ENCODE measurements at regions not wholly inside any gene's neighbourhood (a gene's known extent, or its start where the extent isn't known, plus 50 kb on each side); places are given as distances from the start of the nearest gene placed in this dataset.

DNA sequence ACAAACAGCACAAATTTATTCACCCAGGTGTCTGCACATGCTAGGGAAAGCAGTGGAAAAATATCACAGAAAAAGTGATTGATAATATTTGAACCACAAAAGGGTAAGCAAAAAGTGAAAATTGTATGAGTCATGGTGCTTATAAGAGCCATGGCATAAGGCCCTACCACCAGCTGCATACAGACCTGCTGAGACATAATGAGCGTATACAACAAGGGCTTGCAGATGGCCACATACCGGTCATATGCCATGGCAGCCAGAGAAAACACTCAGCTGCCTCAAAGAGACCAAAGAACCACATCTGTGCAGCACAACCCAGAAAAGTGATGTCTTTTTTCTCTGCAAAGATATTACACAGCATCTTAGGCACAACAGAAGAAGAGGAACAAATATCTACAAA is 71.4 kb upstream of the OR9G4 start:
- no peaks in the 10 kb centered on the region for H3K27me3 ChIP-seq (replicated peaks in 1 of 4; ENCODE audit: control extremely low read depth in 1 of 4, control insufficient read depth in 3 of 4, insufficient read depth in 4 of 4, low read length in 3 of 4)
- no peak overlapping the region for H3K27ac ChIP-seq (ENCODE audit: low read length in 2 of 2)
- Mint-ChIP-seq H3K4me1 (no peaks in the 10 kb centered on the region), H3K27ac (no peak overlapping the region), H3K27me3 (peaks cover 3% of the 10 kb centered on the region), H3K4me3 (no peak overlapping the region), H3K9me3 (ENCODE audit: insufficient read depth) (no peaks in the 10 kb centered on the region)
- H4K20me1 ChIP-seq (ENCODE audit: control insufficient read depth, insufficient read depth, low read length, poor library complexity, severe bottlenecking) = no peaks in the 10 kb centered on the region
- POLR2A ChIA-PET = no interaction called here
- intact Hi-C loops (cut with micrococcal nuclease) = no loop called here
- H3K4me1 ChIP-seq (ENCODE audit: control insufficient read depth in 2 of 2, insufficient read depth in 2 of 2, low read length in 2 of 2) = no peaks in the 10 kb centered on the region
- 77% methylated on average over 2 of the region's 2 CpGs for WGBS (ENCODE audit: insufficient coverage)
- ATAC-seq (ENCODE audit: low read depth) = no peak
- no peak overlapping the region for H3K4me3 ChIP-seq (ENCODE audit: control extremely low read depth in 1 of 5, extremely low read depth in 1 of 5, insufficient read depth in 1 of 5, low read depth in 2 of 5, low read length in 4 of 5)
- CTCF ChIA-PET = no interaction called here
- no peaks in the 10 kb centered on the region for H3K36me3 ChIP-seq (replicated peaks in 1 of 2; ENCODE audit: control extremely low read depth in 1 of 2, control insufficient read depth in 1 of 2, extremely low read depth in 1 of 2, insufficient read depth in 2 of 2, low read length in 1 of 2)
- H2AFZ ChIP-seq (ENCODE audit: insufficient read depth, low read depth, low read length, poor library complexity, severe bottlenecking) = no peak overlapping the region
- H3K9me3 ChIP-seq (ENCODE audit: control extremely low read depth in 1 of 3, control insufficient read depth in 2 of 3, insufficient read depth in 1 of 3, low read length in 2 of 3) = no peaks in the 10 kb centered on the region
- no peak overlapping the region for H3K4me2 ChIP-seq (replicated peaks; ENCODE audit: low read depth, low read length, poor library complexity, severe bottlenecking)
- no peak for DNase-seq
- no peaks in the 10 kb centered on the region for H3K79me2 ChIP-seq (ENCODE audit: control insufficient read depth, insufficient read depth, low read length)
- no peak overlapping the region for H3K9ac ChIP-seq (ENCODE audit: low read length)
- no peak for TF ChIP-seq EZH2 (IDR thresholded peaks at IDR 0.05; ENCODE audit: borderline replicate concordance, insufficient read depth, low read depth, low read length, poor library complexity, severe bottlenecking)
- TF ChIP-seq, protein P1, sequence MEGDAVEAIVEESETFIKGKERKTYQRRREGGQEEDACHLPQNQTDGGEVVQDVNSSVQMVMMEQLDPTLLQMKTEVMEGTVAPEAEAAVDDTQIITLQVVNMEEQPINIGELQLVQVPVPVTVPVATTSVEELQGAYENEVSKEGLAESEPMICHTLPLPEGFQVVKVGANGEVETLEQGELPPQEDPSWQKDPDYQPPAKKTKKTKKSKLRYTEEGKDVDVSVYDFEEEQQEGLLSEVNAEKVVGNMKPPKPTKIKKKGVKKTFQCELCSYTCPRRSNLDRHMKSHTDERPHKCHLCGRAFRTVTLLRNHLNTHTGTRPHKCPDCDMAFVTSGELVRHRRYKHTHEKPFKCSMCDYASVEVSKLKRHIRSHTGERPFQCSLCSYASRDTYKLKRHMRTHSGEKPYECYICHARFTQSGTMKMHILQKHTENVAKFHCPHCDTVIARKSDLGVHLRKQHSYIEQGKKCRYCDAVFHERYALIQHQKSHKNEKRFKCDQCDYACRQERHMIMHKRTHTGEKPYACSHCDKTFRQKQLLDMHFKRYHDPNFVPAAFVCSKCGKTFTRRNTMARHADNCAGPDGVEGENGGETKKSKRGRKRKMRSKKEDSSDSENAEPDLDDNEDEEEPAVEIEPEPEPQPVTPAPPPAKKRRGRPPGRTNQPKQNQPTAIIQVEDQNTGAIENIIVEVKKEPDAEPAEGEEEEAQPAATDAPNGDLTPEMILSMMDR (IDR thresholded peaks at IDR 0.05) = no peak

DNA sequence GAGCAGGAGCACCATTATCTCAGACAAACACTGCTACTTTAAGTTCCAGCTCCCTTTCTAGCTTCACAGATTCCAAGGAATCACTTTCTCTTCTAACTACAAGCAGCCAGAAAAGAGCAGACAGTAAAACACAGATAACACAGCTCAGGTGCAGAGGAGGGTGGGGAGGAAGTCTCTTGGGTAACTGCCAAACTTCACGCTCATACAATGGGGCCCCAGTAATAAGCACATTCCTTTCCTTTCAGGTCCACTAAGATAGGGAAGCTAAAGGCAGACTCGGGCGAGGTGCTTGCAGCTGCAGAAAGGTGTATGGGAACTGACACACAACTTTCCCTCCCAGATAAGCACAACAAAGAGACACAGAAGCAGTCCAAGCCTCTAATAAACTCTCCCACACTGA is 69.2 kb upstream of the OR9G4 start:
- Histone ChIP-seq H2AFZ (ENCODE audit: insufficient read depth, low read depth, low read length, poor library complexity, severe bottlenecking) (no peak overlapping the region), H3K9me3 (ENCODE audit: control extremely low read depth in 1 of 3, control insufficient read depth in 2 of 3, insufficient read depth in 1 of 3, low read length in 2 of 3) (no peaks in the 10 kb centered on the region), H4K20me1 (ENCODE audit: control insufficient read depth, insufficient read depth, low read length, poor library complexity, severe bottlenecking) (no peaks in the 10 kb centered on the region), H3K4me2 (replicated peaks; ENCODE audit: low read depth, low read length, poor library complexity, severe bottlenecking) (no peak overlapping the region), H3K4me3 (ENCODE audit: control extremely low read depth in 1 of 5, extremely low read depth in 1 of 5, insufficient read depth in 1 of 5, low read depth in 2 of 5, low read length in 4 of 5) (no peak overlapping the region), H3K36me3 (replicated peaks in 1 of 2; ENCODE audit: control extremely low read depth in 1 of 2, control insufficient read depth in 1 of 2, extremely low read depth in 1 of 2, insufficient read depth in 2 of 2, low read length in 1 of 2) (no peaks in the 10 kb centered on the region), H3K27me3 (replicated peaks in 1 of 4; ENCODE audit: control extremely low read depth in 1 of 4, control insufficient read depth in 3 of 4, insufficient read depth in 4 of 4, low read length in 3 of 4) (no peaks in the 10 kb centered on the region), H3K9ac (ENCODE audit: low read length) (no peak overlapping the region), H3K27ac (ENCODE audit: low read length in 2 of 2) (no peak overlapping the region), H3K79me2 (ENCODE audit: control insufficient read depth, insufficient read depth, low read length) (no peaks in the 10 kb centered on the region), H3K4me1 (ENCODE audit: control insufficient read depth in 2 of 2, insufficient read depth in 2 of 2, low read length in 2 of 2) (no peaks in the 10 kb centered on the region)
- WGBS (ENCODE audit: insufficient coverage) = 76% methylated on average over 2 of the region's 3 CpGs
- Mint-ChIP-seq H3K27me3 (peaks cover 3% of the 10 kb centered on the region), H3K27ac (no peak overlapping the region), H3K4me1 (no peaks in the 10 kb centered on the region), H3K4me3 (no peak overlapping the region), H3K9me3 (ENCODE audit: insufficient read depth) (no peaks in the 10 kb centered on the region)
- CTCF ChIA-PET = no interaction called here
- TF ChIP-seq, protein P1 (IDR thresholded peaks at IDR 0.05) = no peak
- TF ChIP-seq EZH2 (IDR thresholded peaks at IDR 0.05; ENCODE audit: borderline replicate concordance, insufficient read depth, low read depth, low read length, poor library complexity, severe bottlenecking) = no peak
- POLR2A ChIA-PET = no interaction called here
- DNase-seq (no peak), ATAC-seq (ENCODE audit: low read depth) (no peak)
- intact Hi-C loops (cut with micrococcal nuclease) = no loop called here
